ENCODE measurements at regions not wholly inside any gene's neighbourhood (a gene's known extent, or its start where the extent isn't known, plus 50 kb on each side); places are given as distances from the start of the nearest gene placed in this dataset.

DNA sequence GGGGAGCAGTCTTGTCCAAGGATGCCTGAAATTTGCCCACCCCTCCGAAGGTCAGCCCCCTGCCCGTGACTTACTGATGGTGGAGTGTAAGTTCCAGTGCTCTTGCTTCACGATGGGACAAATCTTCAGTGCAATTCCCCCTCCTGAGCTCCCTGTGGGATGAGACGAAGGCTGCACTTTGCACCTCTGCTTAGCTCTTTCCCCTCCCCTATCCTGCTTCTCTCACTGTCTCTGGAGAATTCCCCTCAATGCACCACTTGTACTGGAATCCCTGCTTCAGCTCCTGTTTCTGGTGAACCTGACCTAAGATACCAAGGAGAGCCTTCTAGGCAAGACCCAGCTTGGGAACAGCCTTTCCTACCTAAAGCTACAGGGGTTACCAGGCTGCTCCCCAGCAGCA, 122.9 kb upstream of the ZMIZ1 start:
- H3K4me1 ChIP-seq (ENCODE audit: control insufficient read depth in 3 of 3, insufficient read depth in 3 of 3, low read length in 3 of 3): peaks cover 22 to 26% (median 23%) of the 10 kb centered on the region in 3 donors

DNA sequence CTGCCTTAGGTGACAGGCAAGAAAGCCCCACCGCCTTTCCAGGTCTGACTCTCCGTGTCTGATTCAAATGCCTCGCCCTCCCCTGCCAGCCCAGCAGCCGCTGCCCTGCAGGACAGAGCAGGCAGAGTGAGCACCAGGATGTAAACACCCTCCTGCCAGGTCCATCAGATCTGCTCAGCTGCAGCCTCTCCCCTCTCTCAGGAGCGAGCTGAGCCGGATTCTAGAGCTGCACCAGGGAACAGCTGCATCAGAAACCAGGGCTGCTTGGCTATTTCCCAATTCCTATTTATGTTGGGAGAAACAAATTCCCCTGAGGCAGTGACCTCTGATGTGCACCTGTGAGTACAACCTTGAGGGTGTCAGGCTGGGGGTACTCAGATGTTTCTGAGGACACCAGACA, 121.5 kb upstream of the ZMIZ1 start:
- H3K4me1 ChIP-seq (ENCODE audit: control insufficient read depth in 3 of 3, insufficient read depth in 3 of 3, low read length in 3 of 3): peaks cover 26 to 31% (median 29%) of the 10 kb centered on the region in 3 donors
- H3K27me3 ChIP-seq (ENCODE audit: control insufficient read depth in 3 of 3, insufficient read depth in 3 of 3, low read length in 3 of 3): no peaks in the 10 kb centered on the region
- H3K4me3 ChIP-seq (ENCODE audit: low read length in 3 of 3): no peak overlapping the region
- H3K9me3 ChIP-seq (ENCODE audit: control insufficient read depth in 3 of 3, low read length in 3 of 3): no peaks in the 10 kb centered on the region
- no peak overlapping the region for H3K9ac ChIP-seq (ENCODE audit: low read depth in 1 of 3, low read length in 3 of 3)
- H3K36me3 ChIP-seq (ENCODE audit: control insufficient read depth in 3 of 3, insufficient read depth in 3 of 3, low read length in 3 of 3): no peaks in the 10 kb centered on the region
- H3K27ac ChIP-seq (ENCODE audit: low read depth, low read length): no peak overlapping the region

More for the DNA sequence above, 122.9 kb upstream of the ZMIZ1 start:
- H3K9me3 ChIP-seq (ENCODE audit: control insufficient read depth in 3 of 3, low read length in 3 of 3): no peaks in the 10 kb centered on the region
- no peaks in the 10 kb centered on the region for H3K36me3 ChIP-seq (ENCODE audit: control insufficient read depth in 3 of 3, insufficient read depth in 3 of 3, low read length in 3 of 3)
- H3K4me3 ChIP-seq (ENCODE audit: low read length in 3 of 3): no peak overlapping the region
- H3K27me3 ChIP-seq (ENCODE audit: control insufficient read depth in 3 of 3, insufficient read depth in 3 of 3, low read length in 3 of 3): no peaks in the 10 kb centered on the region
- no peak overlapping the region for H3K9ac ChIP-seq (ENCODE audit: low read depth in 1 of 3, low read length in 3 of 3)
- H3K27ac ChIP-seq (ENCODE audit: low read depth, low read length): no peak overlapping the region

DNA sequence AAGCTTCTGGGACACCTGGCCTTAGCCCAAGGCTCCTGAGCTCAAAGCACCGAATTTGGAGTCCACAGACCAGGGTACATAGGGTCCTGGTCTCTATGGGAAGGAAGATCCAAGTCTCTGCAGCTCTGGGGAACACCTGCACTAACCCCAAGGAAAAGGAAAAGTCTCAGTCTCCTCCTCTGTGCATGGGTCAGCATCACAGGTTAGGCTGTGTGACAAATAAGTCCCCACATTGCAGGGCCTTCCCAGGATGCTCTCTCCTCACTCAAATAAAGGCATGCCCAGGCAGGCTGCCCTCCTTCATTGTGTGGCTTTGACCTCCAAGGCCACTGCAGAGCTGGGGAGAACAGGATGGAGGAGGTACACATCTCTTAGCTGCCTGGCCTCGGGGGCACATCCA, 121.0 kb upstream of the ZMIZ1 start:
- H3K4me3 ChIP-seq (ENCODE audit: low read length in 3 of 3): no peak overlapping the region
- peaks cover 26 to 32% (median 29%) of the 10 kb centered on the region in 3 donors for H3K4me1 ChIP-seq (ENCODE audit: control insufficient read depth in 3 of 3, insufficient read depth in 3 of 3, low read length in 3 of 3)
- H3K27ac ChIP-seq (ENCODE audit: low read depth, low read length): no peak overlapping the region
- H3K27me3 ChIP-seq (ENCODE audit: control insufficient read depth in 3 of 3, insufficient read depth in 3 of 3, low read length in 3 of 3): no peaks in the 10 kb centered on the region
- no peaks in the 10 kb centered on the region for H3K36me3 ChIP-seq (ENCODE audit: control insufficient read depth in 3 of 3, insufficient read depth in 3 of 3, low read length in 3 of 3)
- no peaks in the 10 kb centered on the region for H3K9me3 ChIP-seq (ENCODE audit: control insufficient read depth in 3 of 3, low read length in 3 of 3)
- H3K9ac ChIP-seq (ENCODE audit: low read depth in 1 of 3, low read length in 3 of 3): no peak overlapping the region

DNA sequence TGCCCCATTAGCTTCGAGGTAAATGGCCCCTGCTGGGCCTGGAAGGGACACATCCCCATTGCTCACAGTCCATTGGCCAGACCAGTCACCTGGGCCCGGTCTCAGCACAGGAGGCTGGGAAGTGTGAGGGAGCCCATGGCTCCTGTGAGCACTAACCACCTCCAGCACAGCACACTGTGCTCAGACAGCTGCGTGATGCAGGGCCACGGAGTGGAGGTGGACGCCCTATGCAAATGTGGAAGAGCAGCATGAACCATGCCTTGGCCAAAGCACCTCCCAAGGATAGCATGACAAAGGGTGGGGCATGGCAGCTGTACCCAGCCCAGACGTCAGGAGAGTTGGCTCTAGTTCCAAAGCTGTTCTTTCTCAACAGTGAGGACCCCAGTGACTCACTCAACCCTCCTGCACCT, 120.1 kb upstream of the ZMIZ1 start:
- Histone ChIP-seq H3K36me3 (ENCODE audit: control insufficient read depth in 3 of 3, insufficient read depth in 3 of 3, low read length in 3 of 3) (no peaks in the 10 kb centered on the region), H3K4me3 (ENCODE audit: low read length in 3 of 3) (no peak overlapping the region), H3K27ac (ENCODE audit: low read depth, low read length) (no peak overlapping the region), H3K9me3 (ENCODE audit: control insufficient read depth in 3 of 3, low read length in 3 of 3) (no peaks in the 10 kb centered on the region), H3K4me1 (ENCODE audit: control insufficient read depth in 3 of 3, insufficient read depth in 3 of 3, low read length in 3 of 3) (peaks cover 26 to 38% (median 34%) of the 10 kb centered on the region in 3 donors), H3K9ac (ENCODE audit: low read depth in 1 of 3, low read length in 3 of 3) (no peak overlapping the region), H3K27me3 (ENCODE audit: control insufficient read depth in 3 of 3, insufficient read depth in 3 of 3, low read length in 3 of 3) (no peaks in the 10 kb centered on the region)

DNA sequence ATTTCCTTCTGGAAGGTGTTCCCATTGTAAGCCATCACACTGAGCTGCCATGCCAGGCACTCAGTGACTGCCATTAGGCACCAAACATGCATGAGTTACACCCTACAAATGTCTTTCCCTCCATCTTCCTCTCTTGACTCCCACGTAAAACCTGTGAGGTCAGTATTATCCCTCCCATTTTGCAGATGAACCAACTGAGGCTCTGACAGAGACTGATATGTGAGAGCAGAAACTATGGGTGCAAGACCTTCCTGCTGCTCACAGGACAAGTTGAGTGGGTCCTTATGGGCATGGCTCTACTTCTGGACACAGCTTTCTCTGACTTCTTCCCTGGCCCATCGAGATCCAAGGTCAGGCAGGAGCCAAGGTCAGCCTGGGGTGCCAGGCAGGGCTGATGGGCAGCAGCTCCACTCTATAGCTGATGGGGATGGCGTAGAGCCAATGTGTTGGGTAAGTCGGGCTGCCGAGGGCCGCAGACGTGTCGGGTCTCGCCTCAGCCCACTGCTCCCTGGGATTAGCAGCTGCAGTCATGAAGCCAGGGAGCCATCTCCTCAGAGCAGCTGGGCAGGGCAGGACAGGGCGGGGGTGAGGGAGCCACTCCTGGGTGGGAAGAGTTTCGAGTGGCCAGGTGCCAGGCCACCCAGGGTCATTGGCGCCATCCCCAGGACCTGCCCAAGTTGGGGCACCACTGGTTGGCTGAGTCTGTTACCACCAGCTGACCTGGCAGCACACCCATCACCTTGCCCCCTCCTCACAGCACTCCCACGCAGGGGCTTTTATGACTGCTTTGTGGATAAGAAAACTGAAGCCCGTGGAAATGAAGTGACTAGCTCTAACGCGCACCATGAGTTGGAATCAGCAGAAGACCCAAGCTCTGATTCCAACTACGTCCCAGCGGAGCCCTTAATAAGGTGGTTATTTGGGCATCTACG, 117.8 kb upstream of the ZMIZ1 start:
- Histone ChIP-seq H3K36me3 (ENCODE audit: control insufficient read depth in 3 of 3, insufficient read depth in 3 of 3, low read length in 3 of 3) (no peaks in the 10 kb centered on the region), H3K4me1 (ENCODE audit: control insufficient read depth in 3 of 3, insufficient read depth in 3 of 3, low read length in 3 of 3) (peaks cover 10 to 28% (median 25%) of the 10 kb centered on the region in 3 donors), H3K9me3 (ENCODE audit: control insufficient read depth in 3 of 3, low read length in 3 of 3) (no peaks in the 10 kb centered on the region), H3K27me3 (ENCODE audit: control insufficient read depth in 3 of 3, insufficient read depth in 3 of 3, low read length in 3 of 3) (no peaks in the 10 kb centered on the region), H3K27ac (ENCODE audit: low read depth, low read length) (no peak overlapping the region), H3K9ac (ENCODE audit: low read depth in 1 of 3, low read length in 3 of 3) (no peak overlapping the region), H3K4me3 (ENCODE audit: low read length in 3 of 3) (no peak overlapping the region)

DNA sequence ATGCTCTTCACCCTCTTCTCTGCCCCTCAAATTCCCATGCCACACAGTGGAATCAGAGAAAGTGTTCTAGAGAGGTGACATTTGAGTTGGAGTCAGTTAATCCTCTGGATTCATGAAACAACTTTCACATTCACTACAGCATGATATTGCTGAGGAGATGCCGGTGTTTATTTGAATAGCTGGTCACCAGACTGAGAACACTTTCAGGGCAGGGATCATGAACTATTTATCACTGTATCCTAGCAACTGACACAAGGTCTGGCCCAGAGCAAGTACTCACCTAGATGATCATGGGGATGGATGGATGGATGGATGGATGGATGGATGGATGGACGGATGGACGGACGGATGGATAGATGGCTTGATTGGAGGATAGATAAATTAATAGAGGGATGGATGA, 116.7 kb upstream of the ZMIZ1 start:
- Histone ChIP-seq H3K36me3 (ENCODE audit: control insufficient read depth in 3 of 3, insufficient read depth in 3 of 3, low read length in 3 of 3) (no peaks in the 10 kb centered on the region), H3K27me3 (ENCODE audit: control insufficient read depth in 3 of 3, insufficient read depth in 3 of 3, low read length in 3 of 3) (no peaks in the 10 kb centered on the region), H3K9ac (ENCODE audit: low read depth in 1 of 3, low read length in 3 of 3) (no peak overlapping the region), H3K4me1 (ENCODE audit: control insufficient read depth in 3 of 3, insufficient read depth in 3 of 3, low read length in 3 of 3) (peaks cover 6 to 25% (median 23%) of the 10 kb centered on the region in 3 donors), H3K9me3 (ENCODE audit: control insufficient read depth in 3 of 3, low read length in 3 of 3) (no peaks in the 10 kb centered on the region), H3K4me3 (ENCODE audit: low read length in 3 of 3) (no peak overlapping the region), H3K27ac (ENCODE audit: low read depth, low read length) (no peak overlapping the region)

DNA sequence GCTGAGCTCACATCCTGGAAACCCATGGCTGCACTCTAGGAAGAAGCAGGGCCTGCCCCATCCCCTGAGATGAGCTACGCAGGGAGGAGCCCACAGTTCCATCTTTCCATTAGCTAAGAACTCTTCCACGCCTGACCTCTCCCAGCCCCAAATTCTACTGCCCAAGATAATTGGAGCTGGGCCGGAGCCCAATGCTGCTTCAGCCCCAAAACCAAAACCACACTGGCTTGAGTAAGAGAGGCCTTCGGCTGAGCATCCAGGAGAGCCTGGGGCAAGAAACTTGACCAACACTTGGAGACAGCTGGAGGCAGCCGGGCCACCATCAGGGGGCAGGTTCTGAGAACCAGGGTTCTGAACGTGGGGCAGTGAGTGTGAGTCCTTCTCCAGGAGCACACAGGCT, 116.1 kb upstream of the ZMIZ1 start:
- Histone ChIP-seq H3K9ac (ENCODE audit: low read depth in 1 of 3, low read length in 3 of 3) (no peak overlapping the region), H3K4me1 (ENCODE audit: control insufficient read depth in 3 of 3, insufficient read depth in 3 of 3, low read length in 3 of 3) (peaks cover 6 to 25% (median 20%) of the 10 kb centered on the region in 3 donors), H3K36me3 (ENCODE audit: control insufficient read depth in 3 of 3, insufficient read depth in 3 of 3, low read length in 3 of 3) (no peaks in the 10 kb centered on the region), H3K27me3 (ENCODE audit: control insufficient read depth in 3 of 3, insufficient read depth in 3 of 3, low read length in 3 of 3) (no peaks in the 10 kb centered on the region), H3K9me3 (ENCODE audit: control insufficient read depth in 3 of 3, low read length in 3 of 3) (no peaks in the 10 kb centered on the region), H3K27ac (ENCODE audit: low read depth, low read length) (no peak overlapping the region), H3K4me3 (ENCODE audit: low read length in 3 of 3) (no peak overlapping the region)

DNA sequence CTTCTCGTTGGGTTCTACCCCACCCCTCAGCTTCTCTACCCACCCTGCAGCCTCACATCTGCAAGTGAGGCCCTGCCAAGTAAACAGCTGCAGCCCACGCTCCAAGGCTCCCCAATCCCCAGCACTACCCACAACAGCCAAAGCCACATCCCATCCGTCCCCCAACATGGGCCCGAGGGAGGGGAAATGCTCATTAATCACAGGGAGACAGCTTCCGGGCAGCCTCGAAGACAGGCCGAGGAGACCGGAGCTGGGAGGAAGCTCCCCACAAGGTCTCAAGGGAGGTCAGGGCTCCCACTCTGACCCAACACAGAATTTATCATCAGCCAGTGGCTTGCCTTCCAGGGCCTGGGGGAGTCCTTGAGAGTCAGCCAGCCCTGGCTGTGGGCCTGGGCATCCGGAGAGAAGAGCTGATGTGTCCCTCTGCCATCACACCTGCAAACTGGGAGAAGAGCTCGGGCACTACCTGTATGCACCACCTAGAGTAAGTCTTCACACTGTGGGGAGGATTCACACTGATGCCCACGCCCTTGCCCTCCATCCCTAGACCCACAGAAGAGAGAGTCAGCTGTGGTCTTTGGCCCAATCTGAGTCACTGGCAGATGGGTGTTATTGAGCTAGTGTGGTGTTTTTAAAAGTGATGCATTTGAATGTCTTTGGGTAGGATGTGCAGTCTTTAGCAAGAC, 115.5 kb upstream of the ZMIZ1 start:
- Histone ChIP-seq H3K27ac (ENCODE audit: low read depth, low read length) (no peak overlapping the region), H3K4me1 (ENCODE audit: control insufficient read depth in 3 of 3, insufficient read depth in 3 of 3, low read length in 3 of 3) (peaks cover 6 to 25% (median 20%) of the 10 kb centered on the region in 3 donors), H3K9me3 (ENCODE audit: control insufficient read depth in 3 of 3, low read length in 3 of 3) (no peaks in the 10 kb centered on the region), H3K36me3 (ENCODE audit: control insufficient read depth in 3 of 3, insufficient read depth in 3 of 3, low read length in 3 of 3) (no peaks in the 10 kb centered on the region), H3K4me3 (ENCODE audit: low read length in 3 of 3) (no peak overlapping the region), H3K27me3 (ENCODE audit: control insufficient read depth in 3 of 3, insufficient read depth in 3 of 3, low read length in 3 of 3) (no peaks in the 10 kb centered on the region), H3K9ac (ENCODE audit: low read depth in 1 of 3, low read length in 3 of 3) (no peak overlapping the region)

DNA sequence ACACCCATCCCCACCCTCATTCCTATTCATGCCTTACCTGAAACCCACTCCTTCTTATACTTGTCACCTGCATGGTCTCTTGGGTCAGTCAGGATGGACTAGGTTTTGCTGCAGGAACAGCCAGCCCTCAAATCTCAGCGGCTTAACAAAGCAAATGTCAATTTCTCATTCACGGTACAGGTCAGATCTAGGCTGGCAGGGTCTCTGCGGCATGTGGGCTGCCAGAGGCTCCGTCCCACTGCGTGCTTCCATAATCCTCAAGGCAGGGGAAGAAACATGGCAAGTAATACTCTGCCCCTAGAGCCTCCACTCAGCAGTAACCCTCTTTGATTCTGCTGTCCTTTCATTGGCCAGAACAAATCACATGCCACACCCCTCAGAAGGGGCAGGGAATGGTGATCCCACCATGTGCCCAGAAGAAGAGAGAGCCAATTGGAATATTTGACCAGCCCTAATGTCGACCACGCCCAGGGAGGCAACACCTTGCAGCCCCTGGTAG, 114.9 kb upstream of the ZMIZ1 start:
- Histone ChIP-seq H3K27me3 (ENCODE audit: control insufficient read depth in 3 of 3, insufficient read depth in 3 of 3, low read length in 3 of 3) (no peaks in the 10 kb centered on the region), H3K9me3 (ENCODE audit: control insufficient read depth in 3 of 3, low read length in 3 of 3) (no peaks in the 10 kb centered on the region), H3K4me1 (ENCODE audit: control insufficient read depth in 3 of 3, insufficient read depth in 3 of 3, low read length in 3 of 3) (peaks cover 4 to 20% (median 17%) of the 10 kb centered on the region in 3 donors), H3K4me3 (ENCODE audit: low read length in 3 of 3) (no peak overlapping the region), H3K9ac (ENCODE audit: low read depth in 1 of 3, low read length in 3 of 3) (no peak overlapping the region), H3K27ac (ENCODE audit: low read depth, low read length) (no peak overlapping the region), H3K36me3 (ENCODE audit: control insufficient read depth in 3 of 3, insufficient read depth in 3 of 3, low read length in 3 of 3) (no peaks in the 10 kb centered on the region)

DNA sequence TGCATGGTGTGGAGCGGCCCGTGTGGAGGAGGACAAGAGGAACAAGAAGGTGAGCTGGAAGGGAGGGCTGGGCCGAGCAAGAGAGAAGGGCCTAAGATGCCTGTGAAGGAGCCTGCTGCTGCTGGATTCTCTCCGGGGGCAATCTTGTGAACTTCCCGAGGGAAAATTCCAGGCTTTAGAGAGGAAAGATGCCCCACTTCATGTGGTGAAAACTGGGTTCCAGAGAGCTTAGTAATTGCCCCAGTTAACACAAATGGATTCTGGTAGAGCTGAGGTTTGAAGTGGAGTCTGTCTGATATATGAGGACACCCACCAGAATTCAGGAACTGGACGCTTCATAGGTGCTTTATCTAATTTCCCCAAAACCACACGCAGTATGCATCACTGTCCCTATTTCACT, 114.1 kb upstream of the ZMIZ1 start:
- Histone ChIP-seq H3K27me3 (ENCODE audit: control insufficient read depth in 3 of 3, insufficient read depth in 3 of 3, low read length in 3 of 3) (no peaks in the 10 kb centered on the region), H3K9ac (ENCODE audit: low read depth in 1 of 3, low read length in 3 of 3) (no peak overlapping the region), H3K4me1 (ENCODE audit: control insufficient read depth in 3 of 3, insufficient read depth in 3 of 3, low read length in 3 of 3) (peaks cover 4 to 19% (median 17%) of the 10 kb centered on the region in 3 donors), H3K27ac (ENCODE audit: low read depth, low read length) (no peak overlapping the region), H3K36me3 (ENCODE audit: control insufficient read depth in 3 of 3, insufficient read depth in 3 of 3, low read length in 3 of 3) (no peaks in the 10 kb centered on the region), H3K9me3 (ENCODE audit: control insufficient read depth in 3 of 3, low read length in 3 of 3) (no peaks in the 10 kb centered on the region), H3K4me3 (ENCODE audit: low read length in 3 of 3) (no peak overlapping the region)
